Parathyroid adenoma (tissue), 2 donors: ENCODE measurements at regions not wholly inside any gene's neighbourhood (a gene's known extent, or its start where the extent isn't known, plus 50 kb on each side); places are given as distances from the start of the nearest gene placed in this dataset.

Source experiments
- H2AFZ ChIP-seq: fragments of 300-600 bp; sonication (generic); one replicate; pipeline ENCODE4 v1.7.0; 2017; ENCODE audit warnings: antibody characterized with exemption, mild to moderate bottlenecking
- H3K27ac ChIP-seq: fragments of 300-600 bp; sonication (generic); one replicate; pipeline ENCODE4 v1.7.0; 2017
- H3K27me3 ChIP-seq: fragments of 300-600 bp; sonication (generic); one replicate; pipeline ENCODE4 v1.7.0; 2017; ENCODE audit warnings: low read length; ENCODE audit not compliant: control insufficient read depth, insufficient read depth
- H3K36me3 ChIP-seq: fragments of 300-600 bp; sonication (generic); one replicate; pipeline ENCODE4 v1.7.0; 2017; ENCODE audit warnings: low read length; ENCODE audit not compliant: control insufficient read depth, insufficient read depth
- H3K4me1 ChIP-seq: fragments of 300-600 bp; sonication (generic); one replicate; pipeline ENCODE4 v1.7.0; 2017; ENCODE audit warnings: control low read depth
- H3K4me2 ChIP-seq: fragments of 300-600 bp; sonication (generic); one replicate; pipeline ENCODE4 v1.7.0; 2017; ENCODE audit warnings: low read length
- H3K4me3 ChIP-seq: fragments of 300-600 bp; sonication (generic); one replicate; pipeline ENCODE4 v1.7.0; 2017; ENCODE audit warnings: low read depth, low read length
- H3K79me2 ChIP-seq: fragments of 300-600 bp; sonication (generic); one replicate; pipeline ENCODE4 v1.7.0; 2017; ENCODE audit warnings: control low read depth
- H3K9ac ChIP-seq: fragments of 300-600 bp; sonication (generic); one replicate; pipeline ENCODE4 v1.7.0; 2017; ENCODE audit warnings: mild to moderate bottlenecking
- H3K9me3 ChIP-seq: fragments of 300-600 bp; sonication (generic); one replicate; pipeline ENCODE4 v1.7.0; 2017; ENCODE audit warnings: low read length; ENCODE audit not compliant: control insufficient read depth
- TF ChIP-seq, protein P1 (sequence below): fragments of 300-600 bp; sonication (generic); IDR thresholded peaks from one replicate; pipeline ENCODE4 v1.7.0; 2017; ENCODE audit warnings: antibody characterized with exemption, mild to moderate bottlenecking
- donor health status: primary hyperparathyroidism.

DNA sequence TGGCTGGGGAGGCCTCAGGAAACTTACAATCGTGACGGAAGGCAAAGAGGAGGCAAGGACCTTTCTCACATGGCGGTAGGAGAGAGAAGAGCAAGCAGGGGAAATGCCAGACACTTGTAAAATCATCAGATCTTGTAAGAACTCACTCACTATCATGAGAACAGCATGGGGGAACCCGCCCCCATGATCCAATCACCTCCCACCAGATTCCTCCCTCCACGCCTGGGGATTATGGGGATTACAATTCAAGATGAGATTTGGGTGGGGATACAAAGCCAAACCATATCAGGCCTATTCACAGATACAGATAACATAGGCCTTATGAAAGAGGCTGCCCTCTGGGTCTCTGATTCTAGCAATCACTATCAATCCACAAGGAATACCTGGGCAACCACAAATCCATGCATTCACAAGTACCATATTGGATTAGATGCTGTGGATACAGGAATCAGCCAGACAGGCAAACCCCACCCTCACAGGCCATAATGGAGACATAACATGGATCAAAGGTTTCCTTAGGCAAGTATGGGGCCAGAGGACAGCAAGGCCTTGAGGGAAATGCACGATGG is 284.9 kb downstream of the SOX9 start:
- Histone ChIP-seq H3K4me1 (no peaks in the 10 kb centered on the region), H3K27me3 (no peaks in the 10 kb centered on the region), H3K9me3 (no peaks in the 10 kb centered on the region), H3K9ac (no peak overlapping the region), H2AFZ (no peak overlapping the region), H3K4me3 (no peak overlapping the region), H3K79me2 (no peaks in the 10 kb centered on the region), H3K36me3 (no peaks in the 10 kb centered on the region), H3K27ac (no peak overlapping the region), H3K4me2 (no peak overlapping the region)
- TF ChIP-seq, protein P1, sequence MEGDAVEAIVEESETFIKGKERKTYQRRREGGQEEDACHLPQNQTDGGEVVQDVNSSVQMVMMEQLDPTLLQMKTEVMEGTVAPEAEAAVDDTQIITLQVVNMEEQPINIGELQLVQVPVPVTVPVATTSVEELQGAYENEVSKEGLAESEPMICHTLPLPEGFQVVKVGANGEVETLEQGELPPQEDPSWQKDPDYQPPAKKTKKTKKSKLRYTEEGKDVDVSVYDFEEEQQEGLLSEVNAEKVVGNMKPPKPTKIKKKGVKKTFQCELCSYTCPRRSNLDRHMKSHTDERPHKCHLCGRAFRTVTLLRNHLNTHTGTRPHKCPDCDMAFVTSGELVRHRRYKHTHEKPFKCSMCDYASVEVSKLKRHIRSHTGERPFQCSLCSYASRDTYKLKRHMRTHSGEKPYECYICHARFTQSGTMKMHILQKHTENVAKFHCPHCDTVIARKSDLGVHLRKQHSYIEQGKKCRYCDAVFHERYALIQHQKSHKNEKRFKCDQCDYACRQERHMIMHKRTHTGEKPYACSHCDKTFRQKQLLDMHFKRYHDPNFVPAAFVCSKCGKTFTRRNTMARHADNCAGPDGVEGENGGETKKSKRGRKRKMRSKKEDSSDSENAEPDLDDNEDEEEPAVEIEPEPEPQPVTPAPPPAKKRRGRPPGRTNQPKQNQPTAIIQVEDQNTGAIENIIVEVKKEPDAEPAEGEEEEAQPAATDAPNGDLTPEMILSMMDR = no peak

DNA sequence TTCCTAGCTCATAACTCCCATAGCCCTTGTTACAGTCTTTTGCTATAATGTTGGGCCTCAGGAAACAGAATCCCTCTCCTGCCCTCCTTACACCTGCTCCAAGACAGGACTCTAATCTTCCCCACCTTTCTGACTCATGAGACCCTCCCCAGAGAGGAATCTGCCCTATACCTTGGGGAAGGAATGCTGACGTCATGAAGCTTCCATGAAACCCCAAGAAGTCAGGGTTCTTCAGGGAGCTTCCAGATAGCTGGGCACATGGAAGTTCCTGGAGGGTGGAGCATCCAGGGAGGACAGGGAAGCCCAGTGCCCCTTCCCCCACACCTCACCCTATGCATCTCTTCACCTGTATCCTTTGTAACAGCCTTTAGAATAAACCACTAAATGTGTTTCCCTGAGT is 285.7 kb downstream of the SOX9 start:
- Histone ChIP-seq H3K79me2 (no peaks in the 10 kb centered on the region), H3K4me2 (no peak overlapping the region), H3K9ac (no peak overlapping the region), H3K36me3 (no peaks in the 10 kb centered on the region), H2AFZ (no peak overlapping the region), H3K27me3 (no peaks in the 10 kb centered on the region), H3K9me3 (no peaks in the 10 kb centered on the region), H3K27ac (no peak overlapping the region), H3K4me1 (no peaks in the 10 kb centered on the region), H3K4me3 (no peak overlapping the region)
- TF ChIP-seq, protein P1 = no peak

DNA sequence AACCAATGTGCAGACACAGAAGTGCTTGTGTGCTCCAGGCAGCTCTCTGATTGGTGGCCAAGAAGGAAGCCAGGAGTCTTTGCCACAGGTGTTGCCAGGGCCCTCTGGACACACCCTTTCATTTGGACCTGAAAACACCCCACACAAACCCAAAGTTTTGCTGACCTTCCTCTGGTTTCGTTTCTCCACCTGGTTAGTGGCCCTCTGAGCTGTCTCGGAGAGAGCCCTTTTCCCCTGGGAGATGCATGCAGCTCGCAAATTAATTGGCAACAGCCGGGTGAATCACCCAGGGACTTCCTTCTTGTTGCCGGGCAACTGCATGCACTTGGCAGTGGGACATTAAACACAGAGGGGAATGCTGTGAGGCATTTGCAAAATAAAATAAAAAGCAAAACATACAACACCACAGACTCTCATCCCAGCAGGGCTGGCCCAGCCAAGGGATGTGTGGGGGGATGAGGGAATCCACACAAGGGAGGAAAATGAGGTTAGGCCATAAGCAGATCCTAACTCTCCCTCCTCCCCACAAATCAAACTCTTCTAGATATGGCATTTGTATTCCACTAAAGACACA is 286.6 kb downstream of the SOX9 start:
- Histone ChIP-seq H3K9me3 (no peaks in the 10 kb centered on the region), H3K27me3 (no peaks in the 10 kb centered on the region), H3K4me3 (no peak overlapping the region), H2AFZ (peak overlapping the region; percentile 28), H3K4me2 (no peak overlapping the region), H3K36me3 (no peaks in the 10 kb centered on the region), H3K4me1 (no peaks in the 10 kb centered on the region), H3K79me2 (no peaks in the 10 kb centered on the region), H3K27ac (no peak overlapping the region), H3K9ac (no peak overlapping the region)
- TF ChIP-seq, protein P1 = no peak

DNA sequence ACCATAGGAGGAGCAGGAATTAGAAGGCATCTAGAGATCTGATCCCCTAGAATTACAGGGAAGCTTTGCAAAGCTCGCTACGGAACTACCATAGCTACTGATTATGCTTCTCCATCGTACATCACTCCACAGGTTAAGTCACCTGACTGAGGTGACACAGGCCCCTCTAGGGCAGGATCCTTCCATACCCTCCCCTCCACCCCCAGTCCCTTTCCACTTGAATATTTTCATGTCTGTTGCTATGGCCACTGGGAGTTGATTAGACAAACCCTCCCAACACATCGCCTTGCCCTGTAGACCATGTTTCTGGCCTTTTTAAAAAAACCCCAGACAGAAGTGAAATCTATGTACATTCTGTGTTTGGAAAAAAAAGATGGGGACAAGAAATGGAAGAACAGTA is 287.1 kb downstream of the SOX9 start:
- TF ChIP-seq, protein P1 = no peak
- no peaks in the 10 kb centered on the region for H3K79me2 ChIP-seq
- H3K27me3 ChIP-seq = no peaks in the 10 kb centered on the region
- H2AFZ ChIP-seq = no peak overlapping the region
- H3K9me3 ChIP-seq = no peaks in the 10 kb centered on the region
- H3K4me1 ChIP-seq = no peaks in the 10 kb centered on the region
- H3K36me3 ChIP-seq = no peaks in the 10 kb centered on the region
- no peak overlapping the region for H3K27ac ChIP-seq
- H3K4me2 ChIP-seq = no peak overlapping the region
- H3K4me3 ChIP-seq = no peak overlapping the region
- no peak overlapping the region for H3K9ac ChIP-seq

DNA sequence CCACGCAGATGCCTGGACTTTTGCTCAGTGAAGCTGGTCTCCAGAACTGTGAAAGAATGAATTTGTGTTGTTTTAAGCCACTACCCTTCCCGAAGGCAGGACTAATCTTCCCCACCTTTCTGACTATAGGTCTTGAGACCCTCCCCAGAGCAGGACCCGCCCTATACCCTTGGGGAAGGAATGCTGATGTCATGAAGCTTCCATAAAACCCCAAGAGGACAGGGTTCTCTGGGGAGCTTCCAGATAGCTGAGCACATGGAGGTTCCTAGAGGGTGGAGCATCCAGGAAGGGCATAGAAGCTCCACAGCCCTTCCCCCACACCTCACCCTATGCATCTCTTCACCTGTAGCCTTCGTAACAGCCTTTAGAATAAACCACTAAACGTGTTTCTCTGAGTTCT is 287.8 kb downstream of the SOX9 start:
- no peak overlapping the region for H2AFZ ChIP-seq
- no peaks in the 10 kb centered on the region for H3K36me3 ChIP-seq
- H3K9me3 ChIP-seq = no peaks in the 10 kb centered on the region
- no peak overlapping the region for H3K9ac ChIP-seq
- no peaks in the 10 kb centered on the region for H3K79me2 ChIP-seq
- no peak overlapping the region for H3K4me3 ChIP-seq
- no peak overlapping the region for H3K4me2 ChIP-seq
- H3K27me3 ChIP-seq = no peaks in the 10 kb centered on the region
- no peaks in the 10 kb centered on the region for H3K4me1 ChIP-seq
- H3K27ac ChIP-seq = no peak overlapping the region
- TF ChIP-seq, protein P1 = no peak
